Brain microvascular endothelial cell (primary cell): ENCODE measurements at regions not wholly inside any gene's neighbourhood (a gene's known extent, or its start where the extent isn't known, plus 50 kb on each side); places are given as distances from the start of the nearest gene placed in this dataset.
A peak's percentile ranks its signal among the peaks of the same experiment; 100 is the strongest.

Source experiments
- DNase-seq: peaks from one replicate; pipeline ENCODE4 v3.0.0-alpha.2; 2020
- H3K27ac ChIP-seq: fragments of 250-450 bp; sonication (Bioruptor Pico); 2 replicates; pipeline ENCODE4 v1.5.1; 2020; ENCODE audit warnings: mild to moderate bottlenecking, moderate library complexity
- H3K27me3 ChIP-seq: fragments of 250-450 bp; sonication (Bioruptor Pico); replicated peaks from 2 replicates; pipeline ENCODE4 v1.5.1; 2020; ENCODE audit warnings: mild to moderate bottlenecking
- H3K36me3 ChIP-seq: fragments of 250-450 bp; sonication (Bioruptor Pico); replicated peaks from 2 replicates; pipeline ENCODE4 v1.5.1; 2020; ENCODE audit warnings: mild to moderate bottlenecking
- H3K4me3 ChIP-seq: 2 replicates; pipeline ENCODE4 v1.5.1; 2011; ENCODE audit warnings: low read depth, mild to moderate bottlenecking, control low read depth, low read length, moderate library complexity
- CTCF ChIP-seq: IDR thresholded peaks from 2 replicates; pipeline ENCODE4 v1.5.1; 2011; ENCODE audit warnings: low read depth, mild to moderate bottlenecking, moderate library complexity, low read length, control low read depth, inconsistent platforms; ENCODE audit errors: missing control alignments
- in situ Hi-C: cut with HindIII; loops from 2 replicates; pipeline ENCODE4 v1.10.0; 2017; ENCODE audit warnings: low sequenced_read_pairs, low pct_ligation_motif_present

DNA sequence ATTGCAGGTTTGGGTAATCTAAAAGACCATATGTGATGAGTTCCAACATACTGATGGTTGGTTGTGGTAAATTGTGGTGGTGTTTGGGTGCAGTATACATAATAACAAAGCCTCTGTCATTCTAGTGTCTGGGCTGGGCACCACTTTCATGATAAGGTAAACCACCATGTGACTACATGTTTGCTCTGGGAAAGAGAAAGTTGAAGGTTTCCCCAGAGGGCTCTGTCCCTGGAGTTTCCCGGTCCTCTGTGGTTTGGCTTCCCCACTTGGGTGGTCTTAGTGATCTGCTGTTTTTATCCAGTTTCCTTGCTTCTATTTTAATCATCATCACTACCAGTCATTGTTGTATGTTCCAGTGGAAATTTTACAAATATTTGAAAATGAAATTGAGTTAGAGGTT is 55.9 kb upstream of the TSPAN2 start:
- in situ Hi-C loops: no loop called here
- TF ChIP-seq CTCF: no peak
- no peak for DNase-seq
- no peak overlapping the region for H3K27ac ChIP-seq
- no peak overlapping the region for H3K4me3 ChIP-seq
- H3K27me3 ChIP-seq: no peaks in the 10 kb centered on the region
- H3K36me3 ChIP-seq: no peaks in the 10 kb centered on the region

- no peak for TF ChIP-seq CTCF
- H3K36me3 ChIP-seq: no peaks in the 10 kb centered on the region
- in situ Hi-C loops: no loop called here
- H3K27ac ChIP-seq: no peak overlapping the region
- no peaks in the 10 kb centered on the region for H3K27me3 ChIP-seq
- no peak overlapping the region for H3K4me3 ChIP-seq
- no peak for DNase-seq
Observed at GRCh38 chr1:115144176-115144575, 54.9 kb upstream of the TSPAN2 start.

- H3K36me3 ChIP-seq: no peaks in the 10 kb centered on the region
- H3K4me3 ChIP-seq: no peak overlapping the region
- no peak overlapping the region for H3K27ac ChIP-seq
- no peak for DNase-seq
- peak; percentile 50 for TF ChIP-seq CTCF
- in situ Hi-C loops: no loop called here
- H3K27me3 ChIP-seq: no peaks in the 10 kb centered on the region
Observed at GRCh38 chr1:115142616-115143015, 53.3 kb upstream of the TSPAN2 start.

DNA sequence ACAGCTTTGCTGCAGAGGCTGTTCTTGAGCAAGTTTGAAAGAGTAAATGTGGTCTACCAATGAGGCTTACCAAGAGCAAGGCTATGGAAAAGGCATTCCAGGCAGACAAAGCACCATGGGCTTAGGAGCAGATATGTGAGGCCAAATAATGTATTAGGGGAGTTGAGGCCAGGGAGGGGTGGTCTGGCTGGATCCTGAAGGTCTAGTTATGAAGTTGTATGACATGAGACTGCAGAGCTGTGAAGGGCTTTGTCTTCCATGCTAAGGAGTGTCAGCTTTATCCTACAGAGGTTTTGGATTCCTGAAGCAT is 51.8 kb upstream of the TSPAN2 start:
- no peak overlapping the region for H3K27ac ChIP-seq
- in situ Hi-C loops: no loop called here
- H3K27me3 ChIP-seq: no peaks in the 10 kb centered on the region
- DNase-seq: no peak
- no peak for TF ChIP-seq CTCF
- H3K4me3 ChIP-seq: no peak overlapping the region
- H3K36me3 ChIP-seq: no peaks in the 10 kb centered on the region

DNA sequence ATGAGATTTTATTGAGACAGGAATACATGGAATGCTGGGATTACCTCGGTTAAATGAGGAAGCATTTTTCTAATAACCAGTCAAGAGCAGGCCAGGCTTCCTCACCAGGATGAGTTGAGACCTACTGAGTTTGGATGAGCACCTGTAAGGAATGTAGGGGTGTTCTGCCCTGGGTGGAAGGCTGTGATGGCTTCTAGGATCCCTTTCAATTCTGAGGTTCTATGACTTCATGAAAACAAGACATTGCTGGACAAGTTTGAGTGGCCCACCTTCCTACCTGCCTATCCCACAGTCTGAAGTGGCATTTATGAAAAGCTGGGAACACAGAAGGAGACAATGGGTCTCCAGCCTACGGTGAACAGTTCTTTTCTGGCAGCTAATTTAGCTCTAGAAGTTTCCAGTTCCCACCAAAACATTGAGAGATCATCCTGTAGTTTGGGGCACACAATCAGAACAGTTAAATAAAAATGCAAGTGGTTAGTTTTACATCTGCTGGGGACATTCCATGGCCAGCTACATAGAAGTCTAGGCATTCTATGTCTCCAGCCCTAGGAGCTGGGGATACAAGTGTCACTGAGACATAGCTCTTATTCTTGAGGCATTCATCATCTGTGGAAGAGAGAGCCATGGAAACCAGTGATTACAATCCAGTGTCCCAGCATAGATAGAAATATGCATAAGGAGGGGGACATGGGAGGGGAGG is 51.3 kb upstream of the TSPAN2 start:
- TF ChIP-seq CTCF: no peak
- in situ Hi-C loops: no loop called here
- no peak overlapping the region for H3K4me3 ChIP-seq
- no peak overlapping the region for H3K27ac ChIP-seq
- no peaks in the 10 kb centered on the region for H3K36me3 ChIP-seq
- no peaks in the 10 kb centered on the region for H3K27me3 ChIP-seq
- DNase-seq: no peak

GRCh38 chr1:115139381-115139780 is 50.1 kb upstream of the TSPAN2 start:
- no peaks in the 10 kb centered on the region for H3K27me3 ChIP-seq
- no peak for TF ChIP-seq CTCF
- no peak overlapping the region for H3K27ac ChIP-seq
- no peak overlapping the region for H3K4me3 ChIP-seq
- no peak for DNase-seq
- H3K36me3 ChIP-seq: no peaks in the 10 kb centered on the region
- in situ Hi-C loops: no loop called here
